PC-3 (cell line): ENCODE measurements at regions not wholly inside any gene's neighbourhood (a gene's known extent, or its start where the extent isn't known, plus 50 kb on each side); places are given as distances from the start of the nearest gene placed in this dataset.

Experiments used
- CTCF ChIP-seq: fragments of 300-600 bp; sonication (generic); conservative IDR thresholded peaks from 2 replicates; pipeline ENCODE4 v1.5.1; 2017; ENCODE audit warnings: antibody characterized with exemption, low read depth, mild to moderate bottlenecking, low read length
- EZH2phosphoT487 ChIP-seq: fragments of 300-600 bp; sonication (generic); IDR thresholded peaks from 2 replicates; pipeline ENCODE4 v1.6.1; 2018; ENCODE audit warnings: mild to moderate bottlenecking, antibody characterized with exemption, low read length, borderline replicate concordance

GRCh38 chr6:33869826-33870423 is 66.1 kb upstream of the MLN start:
- TF ChIP-seq CTCF (no peak), EZH2phosphoT487 (no peak)
